IMR-90 (cell line): ENCODE measurements at regions not wholly inside any gene's neighbourhood (a gene's known extent, or its start where the extent isn't known, plus 50 kb on each side); places are given as distances from the start of the nearest gene placed in this dataset.

Source experiments
- BHLHE40 ChIP-seq: fragments of 150-350 bp; IDR thresholded peaks from 2 replicates; pipeline ENCODE4 v1.6.1; 2016; ENCODE audit warnings: mild to moderate bottlenecking, low read depth, low read length
- CEBPB ChIP-seq: IDR thresholded peaks from 2 replicates; pipeline ENCODE4 v1.6.1; 2012; ENCODE audit warnings: low read depth, low read length, improper control_type of control experiment
- CTCF ChIP-seq: conservative IDR thresholded peaks from 2 replicates; pipeline ENCODE4 v1.5.1; 2012; ENCODE audit warnings: mild to moderate bottlenecking, low read depth, low read length, improper control_type of control experiment
- FOS ChIP-seq: fragments of 150-350 bp; IDR thresholded peaks from 2 replicates; pipeline ENCODE4 v1.6.1; 2016; ENCODE audit warnings: low read depth, low read length
- POLR2A ChIP-seq: IDR thresholded peaks from 2 replicates; pipeline ENCODE4 v1.6.1; 2012; ENCODE audit warnings: mild to moderate bottlenecking, low read depth, low read length
- RAD21 ChIP-seq: IDR thresholded peaks from 2 replicates; pipeline ENCODE4 v1.6.1; 2012; ENCODE audit warnings: low read length, improper control_type of control experiment
- RCOR1 ChIP-seq: IDR thresholded peaks from 2 replicates; pipeline ENCODE4 v1.6.1; 2012; ENCODE audit warnings: mild to moderate bottlenecking, low read length, improper control_type of control experiment; ENCODE audit not compliant: insufficient replicate concordance

DNA sequence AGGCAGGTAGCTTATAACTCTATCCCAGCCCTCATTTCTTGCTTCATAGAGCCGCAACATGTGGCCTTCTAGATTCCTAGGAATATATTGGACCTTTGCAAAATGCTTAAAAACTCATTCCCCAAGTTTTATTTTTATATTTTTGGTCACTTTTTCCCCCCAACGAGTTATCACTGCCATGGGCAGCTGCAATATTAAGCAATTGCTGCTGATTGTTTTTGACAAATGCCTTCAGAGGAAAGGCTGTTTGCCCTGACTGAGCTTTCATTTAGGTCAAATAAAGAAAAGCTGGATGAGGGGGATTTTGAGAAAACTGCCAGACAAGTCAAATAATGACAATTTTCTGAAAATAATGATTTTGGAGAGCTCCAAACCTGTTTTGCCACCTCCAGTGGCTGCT lies 976.9 kb upstream of the MBL2 start:
- no peak for TF ChIP-seq POLR2A
- no peak for TF ChIP-seq RAD21
- TF ChIP-seq CTCF, result no peak
- TF ChIP-seq FOS, result no peak
- TF ChIP-seq RCOR1, result no peak
- TF ChIP-seq BHLHE40, result no peak
- TF ChIP-seq CEBPB, result no peak
